Neuronal stem cell (in vitro differentiated cells): ENCODE measurements at regions not wholly inside any gene's neighbourhood (a gene's known extent, or its start where the extent isn't known, plus 50 kb on each side); places are given as distances from the start of the nearest gene placed in this dataset.

Source experiments
- DNase-seq: peaks from one replicate; pipeline ENCODE4 v3.0.0-alpha.2; 2013; ENCODE audit warnings: low spot score
- H2AFZ ChIP-seq: one replicate; pipeline ENCODE4 v1.6.1; 2013; ENCODE audit warnings: mild to moderate bottlenecking, low read length, inconsistent platforms
- H2AK5ac ChIP-seq: 2 replicates; pipeline ENCODE4 v1.6.1; 2013; ENCODE audit warnings: low read depth, mild to moderate bottlenecking, inconsistent platforms, low read length, moderate library complexity, mixed read lengths
- H2BK120ac ChIP-seq: 2 replicates; pipeline ENCODE4 v1.6.1; 2013; ENCODE audit warnings: low read depth, mild to moderate bottlenecking, inconsistent platforms, low read length, moderate library complexity, mixed read lengths
- H2BK12ac ChIP-seq: one replicate; pipeline ENCODE4 v1.6.1; 2013; ENCODE audit warnings: low read length, inconsistent platforms
- H2BK15ac ChIP-seq: 2 replicates; pipeline ENCODE4 v1.6.1; 2013; ENCODE audit warnings: mild to moderate bottlenecking, low read length, inconsistent platforms, mixed read lengths
- H2BK5ac ChIP-seq: one replicate; pipeline ENCODE4 v1.6.1; 2013; ENCODE audit warnings: inconsistent platforms, mild to moderate bottlenecking, low read length, moderate library complexity
- H3K14ac ChIP-seq: one replicate; pipeline ENCODE4 v1.6.1; 2013; ENCODE audit warnings: low read length, inconsistent platforms
- H3K18ac ChIP-seq: 2 replicates; pipeline ENCODE4 v1.6.1; 2013; ENCODE audit warnings: low read length, inconsistent platforms
- H3K23ac ChIP-seq: 2 replicates; pipeline ENCODE4 v1.6.1; 2013; ENCODE audit warnings: low read depth, mild to moderate bottlenecking, mixed read lengths, low read length, inconsistent platforms; ENCODE audit not compliant: poor library complexity
- H3K27ac ChIP-seq: replicated peaks from 3 replicates; pipeline ENCODE4 v1.5.1; 2013; ENCODE audit warnings: low read length, inconsistent platforms
- H3K27me3 ChIP-seq, 3 experiments: 2 replicates each; pipeline ENCODE4 v1.6.1; 2013; ENCODE audit warnings: low read length in 3 of 3, mild to moderate bottlenecking in 2 of 3, inconsistent platforms in 1 of 3, low read depth in 1 of 3, mixed read lengths in 1 of 3, moderate library complexity in 1 of 3; ENCODE audit not compliant: control insufficient read depth in 3 of 3, insufficient read depth in 3 of 3
- H3K36me3 ChIP-seq, 2 donors: replicated peaks in 1 of 2; 2 replicates each; pipeline ENCODE4 v1.6.1; 2013; ENCODE audit warnings: low read length in 2 of 2; ENCODE audit not compliant: control insufficient read depth in 2 of 2, insufficient read depth in 2 of 2
- H3K4ac ChIP-seq: 2 replicates; pipeline ENCODE4 v1.6.1; 2013; ENCODE audit warnings: inconsistent platforms, mild to moderate bottlenecking, low read length, moderate library complexity
- H3K4me1 ChIP-seq, 2 donors: 1 replicate in 1 of 2; 2 replicates in 1 of 2; pipeline ENCODE4 v1.6.1; 2013; ENCODE audit warnings: low read length in 2 of 2, low read depth in 1 of 2; ENCODE audit not compliant: control insufficient read depth in 2 of 2, insufficient read depth in 1 of 2
- H3K4me2 ChIP-seq: one replicate; pipeline ENCODE4 v1.6.1; 2013; ENCODE audit warnings: mild to moderate bottlenecking, low read length, inconsistent platforms; ENCODE audit not compliant: insufficient read depth, poor library complexity, severe bottlenecking
- H3K4me3 ChIP-seq, 2 donors: 2 replicates each; pipeline ENCODE4 v1.5.1; 2013; ENCODE audit warnings: low read length in 2 of 2, mild to moderate bottlenecking in 2 of 2, inconsistent platforms in 1 of 2, moderate library complexity in 1 of 2
- H3K79me1 ChIP-seq: one replicate; pipeline ENCODE4 v1.6.1; 2013; ENCODE audit warnings: low read depth, mild to moderate bottlenecking, inconsistent platforms, low read length, moderate library complexity
- H3K9ac ChIP-seq: one replicate; pipeline ENCODE4 v1.6.1; 2013; ENCODE audit warnings: mild to moderate bottlenecking, low read depth, low read length, inconsistent platforms; ENCODE audit not compliant: poor library complexity
- H3K9me3 ChIP-seq, 2 donors: replicated peaks in 1 of 2; 2 replicates each; pipeline versions ENCODE3 to v1.6.1; 2013; ENCODE audit warnings: low read length in 2 of 2, mild to moderate bottlenecking in 2 of 2, inconsistent platforms in 1 of 2, low read depth in 1 of 2, mixed read lengths in 1 of 2, moderate library complexity in 1 of 2; ENCODE audit not compliant: control insufficient read depth in 2 of 2, insufficient read depth in 1 of 2
- H4K8ac ChIP-seq: one replicate; pipeline ENCODE4 v1.6.1; 2013; ENCODE audit warnings: low read depth, mild to moderate bottlenecking, inconsistent platforms, low read length, moderate library complexity
- H4K91ac ChIP-seq: one replicate; pipeline ENCODE4 v1.6.1; 2013; ENCODE audit warnings: low read length, low read depth, mild to moderate bottlenecking, inconsistent platforms; ENCODE audit not compliant: poor library complexity
- WGBS, 2 donors: extraction: QIAGEN DNeasy Blood & Tissue Kit; methylation state at CpG; one replicate each; pipeline ENCODE4 v1.1.7; 2013; ENCODE audit warnings: missing lambda C conversion rate in 2 of 2, mixed read lengths in 1 of 2; ENCODE audit not compliant: insufficient read length in 2 of 2, insufficient replicate concordance in 1 of 2; ENCODE audit errors: extremely low coverage in 2 of 2; 5-methylcytosine and 5-hydroxymethylcytosine counted together

GRCh38 chr20:53815509-53815908, 221.9 kb upstream of the ZNF217 start:
- Histone ChIP-seq H2BK12ac (no peak overlapping the region), H3K79me1 (no peaks in the 10 kb centered on the region), H4K8ac (no peak overlapping the region), H2BK5ac (no peak overlapping the region), H3K18ac (no peak overlapping the region), H3K36me3 (no peaks in the 10 kb centered on the region), H2BK120ac (no peak overlapping the region), H3K9ac (no peak overlapping the region), H3K4me2 (no peak overlapping the region), H2AFZ (no peak overlapping the region), H4K91ac (no peak overlapping the region), H3K23ac (no peak overlapping the region), H3K4me3 (no peak overlapping the region), H3K27ac (no peak overlapping the region), H2AK5ac (no peak overlapping the region), H3K27me3 (no peaks in the 10 kb centered on the region), H3K14ac (no peak overlapping the region), H3K9me3 (no peaks in the 10 kb centered on the region), H3K4me1 (no peaks in the 10 kb centered on the region), H2BK15ac (no peak overlapping the region), H3K4ac (no peak overlapping the region)
- no peak for DNase-seq

GRCh38 chr20:53814060-53814459, 220.4 kb upstream of the ZNF217 start:
- no CpG with 5 or more reads among the region's 2 CpGs for WGBS, 2 donors

GRCh38 chr20:53813636-53814035, 220.0 kb upstream of the ZNF217 start:
- H3K36me3 ChIP-seq: no peaks in the 10 kb centered on the region
- WGBS, 2 donors: no CpG with 5 or more reads among the region's 5 CpGs
- no peak overlapping the region for H3K27ac ChIP-seq
- no peak overlapping the region for H4K8ac ChIP-seq
- no peak overlapping the region for H3K4me2 ChIP-seq
- H3K79me1 ChIP-seq: no peaks in the 10 kb centered on the region
- H3K9ac ChIP-seq: no peak overlapping the region
- no peak overlapping the region for H2BK15ac ChIP-seq
- no peak overlapping the region for H3K18ac ChIP-seq
- H3K4me3 ChIP-seq: no peak overlapping the region
- no peak overlapping the region for H2AFZ ChIP-seq
- H2AK5ac ChIP-seq: no peak overlapping the region
- H3K4ac ChIP-seq: no peak overlapping the region
- H3K4me1 ChIP-seq: peaks cover 0 to 4% of the 10 kb centered on the region in 2 donors
- no peak overlapping the region for H3K23ac ChIP-seq
- no peak overlapping the region for H4K91ac ChIP-seq
- no peak overlapping the region for H2BK120ac ChIP-seq
- H2BK12ac ChIP-seq: no peak overlapping the region
- H3K9me3 ChIP-seq: no peaks in the 10 kb centered on the region
- H2BK5ac ChIP-seq: no peak overlapping the region
- H3K14ac ChIP-seq: no peak overlapping the region
- no peaks in the 10 kb centered on the region for H3K27me3 ChIP-seq
- DNase-seq: no peak

More at GRCh38 chr20:53814060-53814459, 220.4 kb upstream of the ZNF217 start:
- no peak overlapping the region for H3K4ac ChIP-seq
- DNase-seq: no peak
- no peak overlapping the region for H2BK120ac ChIP-seq
- no peak overlapping the region for H3K18ac ChIP-seq
- no peaks in the 10 kb centered on the region for H3K27me3 ChIP-seq
- no peak overlapping the region for H4K8ac ChIP-seq
- no peak overlapping the region for H3K4me3 ChIP-seq
- H3K27ac ChIP-seq: no peak overlapping the region
- no peak overlapping the region for H2BK5ac ChIP-seq
- H2AFZ ChIP-seq: no peak overlapping the region
- H3K4me1 ChIP-seq: peaks cover 0 to 4% of the 10 kb centered on the region in 2 donors
- H3K36me3 ChIP-seq: no peaks in the 10 kb centered on the region
- H3K9me3 ChIP-seq: no peaks in the 10 kb centered on the region
- no peak overlapping the region for H2BK15ac ChIP-seq
- H4K91ac ChIP-seq: no peak overlapping the region
- no peak overlapping the region for H2AK5ac ChIP-seq
- no peaks in the 10 kb centered on the region for H3K79me1 ChIP-seq
- no peak overlapping the region for H3K14ac ChIP-seq
- no peak overlapping the region for H2BK12ac ChIP-seq
- H3K23ac ChIP-seq: no peak overlapping the region
- H3K9ac ChIP-seq: no peak overlapping the region
- H3K4me2 ChIP-seq: no peak overlapping the region

GRCh38 chr20:53811577-53811976, 217.9 kb upstream of the ZNF217 start:
- no peak for DNase-seq
- H3K18ac ChIP-seq: no peak overlapping the region
- H3K27ac ChIP-seq: no peak overlapping the region
- no peak overlapping the region for H2AK5ac ChIP-seq
- H3K14ac ChIP-seq: no peak overlapping the region
- H3K79me1 ChIP-seq: no peaks in the 10 kb centered on the region
- no peaks in the 10 kb centered on the region for H3K36me3 ChIP-seq
- H4K8ac ChIP-seq: no peak overlapping the region
- no peak overlapping the region for H2AFZ ChIP-seq
- no peak overlapping the region for H2BK12ac ChIP-seq
- H3K4me3 ChIP-seq: no peak overlapping the region
- H4K91ac ChIP-seq: no peak overlapping the region
- H3K23ac ChIP-seq: no peak overlapping the region
- H3K9ac ChIP-seq: no peak overlapping the region
- H3K9me3 ChIP-seq: no peaks in the 10 kb centered on the region
- no peak overlapping the region for H3K4me2 ChIP-seq
- H3K27me3 ChIP-seq: no peaks in the 10 kb centered on the region
- no peak overlapping the region for H3K4ac ChIP-seq
- peaks cover 0 to 8% of the 10 kb centered on the region in 2 donors for H3K4me1 ChIP-seq
- H2BK5ac ChIP-seq: no peak overlapping the region
- no peak overlapping the region for H2BK15ac ChIP-seq
- H2BK120ac ChIP-seq: no peak overlapping the region
